Kidney (tissue), 13 donors: ENCODE measurements at regions not wholly inside any gene's neighbourhood (a gene's known extent, or its start where the extent isn't known, plus 50 kb on each side); places are given as distances from the start of the nearest gene placed in this dataset.
"Not testable (repeated sequence)": the region's sequence is repeated elsewhere in the genome, so short reads cannot be mapped to it uniquely, and the experiment has no call there.

Experiments used
- DNase-seq, 5 donors: peaks; one replicate each; pipeline ENCODE4 v3.0.0-alpha.2; 2013 to 2020
- FAIRE-seq: peaks from 2 replicates; lab custom pipeline; 2012; peaks lifted over from hg19 to GRCh38; lab: Jason Lieb, UNC
- H3K27ac ChIP-seq, 2 donors: one replicate each; pipeline ENCODE4 v1.7.0; 2013; ENCODE audit warnings: low read depth in 2 of 2, low read length in 2 of 2, inconsistent platforms in 1 of 2
- H3K27me3 ChIP-seq: one replicate; pipeline ENCODE4 v1.7.1; 2013; ENCODE audit warnings: low read length, inconsistent platforms; ENCODE audit not compliant: control insufficient read depth, insufficient read depth
- H3K36me3 ChIP-seq, 3 donors: one replicate each; pipeline versions ENCODE4 v1.7.0 to v1.7.1; 2013; ENCODE audit warnings: low read length in 3 of 3, control low read depth in 1 of 3, inconsistent platforms in 1 of 3; ENCODE audit not compliant: insufficient read depth in 3 of 3, control insufficient read depth in 2 of 3
- H3K4me1 ChIP-seq, 3 donors: one replicate each; pipeline versions ENCODE4 v1.7.0 to v1.7.1; 2013; ENCODE audit warnings: low read length in 3 of 3, inconsistent platforms in 1 of 3, low read depth in 1 of 3; ENCODE audit not compliant: control insufficient read depth in 2 of 3, insufficient read depth in 2 of 3
- H3K4me3 ChIP-seq, 3 donors: one replicate each; pipeline versions ENCODE4 v1.7.0 to v1.8.1; 2013; ENCODE audit warnings: low read length in 3 of 3, control low read depth in 1 of 3, inconsistent platforms in 1 of 3
- H3K9ac ChIP-seq, 3 donors: one replicate each; pipeline versions ENCODE4 v1.7.0 to v1.7.1; 2013; ENCODE audit warnings: low read length in 3 of 3, control low read depth in 1 of 3, inconsistent platforms in 1 of 3
- H3K9me3 ChIP-seq, 3 donors: one replicate each; pipeline versions ENCODE4 v1.7.0 to v1.7.1; 2013; ENCODE audit warnings: low read length in 3 of 3, control low read depth in 1 of 3, inconsistent platforms in 1 of 3; ENCODE audit not compliant: control insufficient read depth in 2 of 3, insufficient read depth in 1 of 3
- CTCF ChIP-seq: IDR thresholded peaks from 3 replicates; pipeline ENCODE4 v1.5.1; 2012; ENCODE audit warnings: mild to moderate bottlenecking, moderate library complexity, borderline replicate concordance; ENCODE audit not compliant: insufficient read depth; ENCODE audit errors: extremely low read depth
- intact Hi-C: fragments of 100-400 bp; cut with DNase I; formaldehyde crosslinking; loops from one replicate; pipeline ENCODE4 v1.11.1; 2022
- donor health status: control.
- donor health status: control.
- donor health status: control.
- donor health status: control.
- donor health status: control.
- donor health status: DM: yes; HTN: yes; CAD: no.
- donor health status: Normal renal cell carcinoma (clear cell type).

GRCh38 chr5:126682856-126683255 lies 82.1 kb downstream of the PHAX start:
- Histone ChIP-seq H3K9ac (no peak overlapping the region), H3K9me3 (no peaks in the 10 kb centered on the region), H3K36me3 (no peaks in the 10 kb centered on the region), H3K27ac (no peak overlapping the region), H3K4me1 (no peaks in the 10 kb centered on the region), H3K4me3 (no peak overlapping the region), H3K27me3 (no peaks in the 10 kb centered on the region)
- no peak for TF ChIP-seq CTCF
- FAIRE-seq: no peak
- no peak for DNase-seq
- intact Hi-C loops: no loop called here

- Histone ChIP-seq H3K4me3 (no peak overlapping the region), H3K27me3 (no peaks in the 10 kb centered on the region), H3K4me1 (no peaks in the 10 kb centered on the region), H3K9me3 (no peaks in the 10 kb centered on the region), H3K36me3 (no peaks in the 10 kb centered on the region), H3K27ac (no peak overlapping the region), H3K9ac (no peak overlapping the region)
- intact Hi-C loops: no loop called here
- no peak for FAIRE-seq
- TF ChIP-seq CTCF: no peak
- no peak for DNase-seq
Measured at GRCh38 chr5:126683912-126684311, 83.2 kb downstream of the PHAX start.

- DNase-seq, FAIRE-seq, H3K9ac ChIP-seq, intact Hi-C loops, H3K27me3 ChIP-seq, H3K36me3 ChIP-seq, H3K4me3 ChIP-seq, H3K4me1 ChIP-seq, H3K27ac ChIP-seq, H3K9me3 ChIP-seq: not testable (repeated sequence)
Measured at GRCh38 chr5:126684656-126685442, 84.1 kb downstream of the PHAX start.

GRCh38 chr5:126686451-126687126 lies 85.8 kb downstream of the PHAX start:
- Histone ChIP-seq H3K27ac (no peak overlapping the region), H3K27me3 (no peaks in the 10 kb centered on the region), H3K9ac (no peak overlapping the region), H3K9me3 (no peaks in the 10 kb centered on the region), H3K4me1 (no peaks in the 10 kb centered on the region), H3K4me3 (no peak overlapping the region), H3K36me3 (no peaks in the 10 kb centered on the region)
- no peak for TF ChIP-seq CTCF
- intact Hi-C loops: no loop called here
- DNase-seq (no peak), FAIRE-seq (no peak)
